ENCODE measurements at regions not wholly inside any gene's neighbourhood (a gene's known extent, or its start where the extent isn't known, plus 50 kb on each side); places are given as distances from the start of the nearest gene placed in this dataset.
"Not testable (repeated sequence)": the region's sequence is repeated elsewhere in the genome, so short reads cannot be mapped to it uniquely, and the experiment has no call there.

- not testable (repeated sequence) for TF ChIP-seq CTCF (IDR thresholded peaks at IDR 0.05; ENCODE audit: low read depth, low read length); EZH2phosphoT487 (IDR thresholded peaks at IDR 0.05; ENCODE audit: low read depth)
These were observed 116.9 kb upstream of the ZNF337 start for GRCh38 chr20:25813511-25813910.

Data from OCI-LY3 (cell line).